HepG2 (cell line): ENCODE measurements at regions not wholly inside any gene's neighbourhood (a gene's known extent, or its start where the extent isn't known, plus 50 kb on each side); places are given as distances from the start of the nearest gene placed in this dataset.

Experiments used
- ATAC-seq: fragments of 200-7000 bp; cut with Tn5 transposase; 3 replicates; pipeline ENCODE4 v1.9.1; 2020; ENCODE audit warnings: mild to moderate bottlenecking, moderate library complexity
- BruUV-seq: library from RNA; stranded (reverse); fragments of 400-500 nt; replicated peaks from 2 replicates; lab custom pipeline; 2021; lab: Mats Ljungman, UMichigan
- CTCF ChIA-PET: fragments of 300-600 bp; formaldehyde crosslinking; extraction: SDS; loops from one replicate; lab custom pipeline; 2021; ENCODE audit warnings: low total read pairs, inconsistent platforms, low intra/inter-chr PET ratio; lab: Yijun Ruan, JAX
- POLR2A ChIA-PET: fragments of 350-600 bp; sonication (Branson Sonifier 250); formaldehyde crosslinking; loops from one replicate; lab custom pipeline; 2020; ENCODE audit warnings: antibody characterized with exemption, inconsistent platforms; lab: Yijun Ruan, JAX
- DNase-seq: peaks from one replicate; pipeline ENCODE4 v3.0.0-alpha.2; 2015; ENCODE audit warnings: low spot score
- FAIRE-seq: peaks from 3 replicates; lab custom pipeline; 2011; peaks lifted over from hg19 to GRCh38; lab: Jason Lieb, UNC
- H2AFZ ChIP-seq: one replicate; pipeline ENCODE4 v1.6.1; 2011; ENCODE audit warnings: low read length, inconsistent platforms
- H3K27ac ChIP-seq: fragments of 300-600 bp; 3 replicates; pipeline ENCODE4 v1.8.0; 2011; ENCODE audit warnings: mixed run types, mild to moderate bottlenecking, mixed read lengths, low read length, inconsistent platforms; ENCODE audit not compliant: insufficient read depth; ENCODE audit errors: extremely low read length
- H3K27me3 ChIP-seq, 2 experiments: fragments of 200-600 bp in 1 of 2; 2 replicates in 1 of 2; 3 replicates in 1 of 2; pipeline versions ENCODE4 v1.6.0 to v1.8.0; 2011; ENCODE audit warnings: low read length in 2 of 2, mild to moderate bottlenecking in 2 of 2, moderate library complexity in 2 of 2, inconsistent platforms in 1 of 2; ENCODE audit not compliant: insufficient read depth in 2 of 2, control insufficient read depth in 1 of 2
- H3K36me3 ChIP-seq, 2 experiments: fragments of 200-600 bp in 1 of 2; replicated peaks in 1 of 2; 2 replicates in 1 of 2; 3 replicates in 1 of 2; pipeline versions ENCODE4 v1.5.1 to v1.8.0; 2011; ENCODE audit warnings: low read length in 2 of 2, inconsistent platforms in 1 of 2; ENCODE audit not compliant: insufficient read depth in 2 of 2, control insufficient read depth in 1 of 2
- H3K4me1 ChIP-seq: 2 replicates; pipeline ENCODE4 v1.5.1; 2012; ENCODE audit warnings: low read length, inconsistent platforms; ENCODE audit not compliant: insufficient read depth
- H3K4me2 ChIP-seq: 2 replicates; pipeline ENCODE4 v1.6.0; 2011; ENCODE audit warnings: low read depth, low read length, inconsistent platforms
- H3K4me3 ChIP-seq, 3 experiments: fragments of 200-600 bp in 1 of 3; sonication (generic), shearing (Covaris generic) in 1 of 3; replicated peaks in 1 of 3; 2 replicates each; pipeline ENCODE4 v1.5.1; 2011 to 2016; ENCODE audit warnings: low read length in 3 of 3, inconsistent platforms in 2 of 3, low read depth in 2 of 3, mild to moderate bottlenecking in 2 of 3, control low read depth in 1 of 3, mixed read lengths in 1 of 3; ENCODE audit not compliant: insufficient read depth in 1 of 3
- H3K79me2 ChIP-seq: one replicate; pipeline ENCODE4 v1.6.1; 2011; ENCODE audit warnings: low read length, inconsistent platforms; ENCODE audit not compliant: insufficient read depth
- H3K9ac ChIP-seq: 2 replicates; pipeline ENCODE4 v1.6.0; 2011; ENCODE audit warnings: mild to moderate bottlenecking, low read depth, low read length, inconsistent platforms; ENCODE audit not compliant: insufficient read depth
- H3K9me3 ChIP-seq: 2 replicates; pipeline ENCODE4 v1.5.1; 2012; ENCODE audit warnings: mild to moderate bottlenecking, low read length
- H4K20me1 ChIP-seq: 2 replicates; pipeline ENCODE4 v1.6.0; 2011; ENCODE audit warnings: inconsistent platforms, mild to moderate bottlenecking, low read length, moderate library complexity; ENCODE audit not compliant: insufficient read depth
- ATF3 ChIP-seq: sonication (generic); formaldehyde crosslinking; IDR thresholded peaks from 2 replicates; pipeline ENCODE4 v1.4.0; 2020; ENCODE audit warnings: missing genetic modification reagents
- BRD4 ChIP-seq: sonication (generic); formaldehyde crosslinking; IDR thresholded peaks from 2 replicates; pipeline ENCODE4 v1.4.0; 2020; ENCODE audit warnings: missing genetic modification reagents
- DPF2 ChIP-seq: sonication (generic); formaldehyde crosslinking; IDR thresholded peaks from 2 replicates; pipeline ENCODE4 v1.4.0; 2020; ENCODE audit warnings: mild to moderate bottlenecking, low read depth, missing genetic modification reagents, borderline replicate concordance
- FOXK1 ChIP-seq: sonication (generic); formaldehyde crosslinking; IDR thresholded peaks from 2 replicates; pipeline ENCODE4 v1.4.0; 2020; ENCODE audit warnings: low read depth, missing genetic modification reagents, borderline replicate concordance
- GABPA ChIP-seq, 2 experiments: IDR thresholded peaks; 2 replicates each; pipeline ENCODE4 v1.6.1; 2011 to 2016; ENCODE audit warnings: low read depth in 2 of 2, low read length in 1 of 2, missing biosample characterization in 1 of 2, missing genetic modification characterization in 1 of 2
- HOXA5 ChIP-seq: sonication (generic); formaldehyde crosslinking; IDR thresholded peaks from 2 replicates; pipeline ENCODE4 v1.4.0; 2020; ENCODE audit warnings: missing genetic modification reagents
- LBX2 ChIP-seq: sonication (generic); formaldehyde crosslinking; IDR thresholded peaks from 2 replicates; pipeline ENCODE4 v1.5.0; 2020; ENCODE audit warnings: missing genetic modification reagents, mild to moderate bottlenecking, borderline replicate concordance
- MLLT10 ChIP-seq: sonication (generic); formaldehyde crosslinking; IDR thresholded peaks from 2 replicates; pipeline ENCODE4 v1.4.0; 2020; ENCODE audit warnings: missing genetic modification reagents
- NFE2 ChIP-seq: sonication (generic); formaldehyde crosslinking; IDR thresholded peaks from 2 replicates; pipeline ENCODE4 v1.4.0; 2020; ENCODE audit warnings: missing genetic modification reagents
- RARG ChIP-seq: sonication (generic); formaldehyde crosslinking; IDR thresholded peaks from 2 replicates; pipeline ENCODE4 v1.4.0; 2020; ENCODE audit warnings: low read depth, mild to moderate bottlenecking, missing genetic modification reagents
- RNF2 ChIP-seq: fragments of 450-650 bp; conservative IDR thresholded peaks from 2 replicates; pipeline ENCODE4 v1.6.1; 2016; ENCODE audit warnings: low read depth
- SAFB2 ChIP-seq: sonication (generic); formaldehyde crosslinking; IDR thresholded peaks from 2 replicates; pipeline ENCODE4 v1.5.1; 2020; ENCODE audit warnings: missing genetic modification reagents, low read depth, mild to moderate bottlenecking, borderline replicate concordance
- TEF ChIP-seq: sonication (generic); formaldehyde crosslinking; IDR thresholded peaks from 2 replicates; pipeline ENCODE4 v1.5.0; 2020; ENCODE audit warnings: missing genetic modification reagents
- ZNF34 ChIP-seq: sonication (generic); formaldehyde crosslinking; IDR thresholded peaks from 2 replicates; pipeline ENCODE4 v1.4.0; 2020; ENCODE audit warnings: mild to moderate bottlenecking, missing genetic modification reagents, borderline replicate concordance
- ZNF746 ChIP-seq: sonication (generic); formaldehyde crosslinking; IDR thresholded peaks from 2 replicates; pipeline ENCODE4 v1.8.0; 2022; ENCODE audit warnings: mild to moderate bottlenecking, missing genetic modification reagents
- ZNF770 ChIP-seq: sonication (generic); formaldehyde crosslinking; IDR thresholded peaks from 2 replicates; pipeline ENCODE4 v1.5.0; 2020; ENCODE audit warnings: mild to moderate bottlenecking, missing genetic modification reagents
- ZNF777 ChIP-seq: sonication (generic); formaldehyde crosslinking; IDR thresholded peaks from 2 replicates; pipeline ENCODE4 v1.4.0; 2020; ENCODE audit warnings: missing genetic modification reagents
- ZNF780A ChIP-seq: sonication (generic); formaldehyde crosslinking; IDR thresholded peaks from 2 replicates; pipeline ENCODE4 v1.8.0; 2022; ENCODE audit warnings: mild to moderate bottlenecking, missing genetic modification reagents, moderate library complexity
- ZNF790 ChIP-seq: sonication (generic); formaldehyde crosslinking; IDR thresholded peaks from 2 replicates; pipeline ENCODE4 v1.8.0; 2022; ENCODE audit warnings: missing genetic modification reagents, mild to moderate bottlenecking, borderline replicate concordance
- ZSCAN25 ChIP-seq: sonication (generic); formaldehyde crosslinking; IDR thresholded peaks from 2 replicates; pipeline ENCODE4 v1.8.0; 2022; ENCODE audit warnings: mild to moderate bottlenecking, missing genetic modification reagents
- WGBS: methylation state at CpG from one replicate; pipeline ENCODE4 v1.1.6; 2017; ENCODE audit warnings: low lambda C conversion rate; 5-methylcytosine and 5-hydroxymethylcytosine counted together
- in situ Hi-C: cut with HindIII; loops from 2 replicates; pipeline ENCODE4 v1.10.0; 2017; ENCODE audit warnings: low pct_unique_long_range_greater_than_20kb; ENCODE audit not compliant: extremely low pct_ligation_motif_present
- intact Hi-C: fragments of 100-400 bp; cut with micrococcal nuclease; formaldehyde crosslinking; loops from one replicate; pipeline ENCODE4 v1.10.0; 2022; ENCODE audit not compliant: unreplicated experiment

GRCh38 chr3:194005930-194006501 lies 129.9 kb upstream of the HES1 start:
- ChIA-PET CTCF (no interaction called here), POLR2A (no interaction called here)
- no peaks in the 10 kb centered on the region for H4K20me1 ChIP-seq
- WGBS: 2% methylated on average over 4 of the region's 4 CpGs
- BruUV-seq: no TSS peak
- TF ChIP-seq ZNF34 (CRISPR knock-in tag): no peak
- TF ChIP-seq ZNF780A (CRISPR knock-in tag): no peak
- no peak for TF ChIP-seq ZNF790
- TF ChIP-seq DPF2 (CRISPR knock-in tag): no peak
- no peak for TF ChIP-seq GABPA (IDR thresholded peaks at IDR 0.05; ENCODE audit: low read depth, low read length)
- TF ChIP-seq GABPA (CRISPR knock-in tag; IDR thresholded peaks at IDR 0.05; ENCODE audit: low read depth): no peak
- TF ChIP-seq SAFB2 (CRISPR knock-in tag): no peak
- TF ChIP-seq ATF3 (CRISPR knock-in tag): no peak
- no peak for TF ChIP-seq FOXK1
- no peak for TF ChIP-seq MLLT10 (CRISPR knock-in tag)
- no peak for TF ChIP-seq RNF2
- TF ChIP-seq BRD4: no peak
- no peak for TF ChIP-seq ZNF746 (CRISPR knock-in tag)
- no peak for TF ChIP-seq TEF
- TF ChIP-seq RARG: no peak
- no peak for TF ChIP-seq ZSCAN25 (CRISPR knock-in tag)
- TF ChIP-seq LBX2: no peak
- no peak for TF ChIP-seq HOXA5
- no peak for TF ChIP-seq ZNF777 (CRISPR knock-in tag)
- TF ChIP-seq NFE2 (CRISPR knock-in tag): no peak
- no peak for TF ChIP-seq ZNF770 (CRISPR knock-in tag)
- H2AFZ ChIP-seq: no peak overlapping the region
- H3K27ac ChIP-seq: no peak overlapping the region
- peaks cover 0 to 17% of the 10 kb centered on the region in 2 experiments; a peak in 1 of 5 replicates for H3K27me3 ChIP-seq
- FAIRE-seq (no peak), DNase-seq (no peak), ATAC-seq (no peak)
- H3K36me3 ChIP-seq: no peaks in the 10 kb centered on the region
- no peaks in the 10 kb centered on the region for H3K79me2 ChIP-seq
- no peak overlapping the region for H3K9ac ChIP-seq
- H3K4me3 ChIP-seq: no peak overlapping the region
- intact Hi-C loops: no loop called here
- no peak overlapping the region for H3K4me2 ChIP-seq
- in situ Hi-C loops: no loop called here
- H3K9me3 ChIP-seq: no peaks in the 10 kb centered on the region
- H3K4me1 ChIP-seq: peaks cover 40% of the 10 kb centered on the region
